GM12872 (cell line): ENCODE measurements at regions not wholly inside any gene's neighbourhood (a gene's known extent, or its start where the extent isn't known, plus 50 kb on each side); places are given as distances from the start of the nearest gene placed in this dataset.

Experiments
- CTCF ChIP-seq: IDR thresholded peaks from 3 replicates; pipeline ENCODE4 v1.5.1; 2011; ENCODE audit warnings: low read depth, mild to moderate bottlenecking, low read length, moderate library complexity; ENCODE audit not compliant: insufficient read depth

- no peak for TF ChIP-seq CTCF
These were observed 193.7 kb upstream of the FLRT2 start for GRCh38 chr14:85336257-85336656.

- TF ChIP-seq CTCF: no peak
These were observed 193.1 kb upstream of the FLRT2 start for GRCh38 chr14:85336817-85337216.

GRCh38 chr14:85338895-85339294, 191.0 kb upstream of the FLRT2 start:
- TF ChIP-seq CTCF: no peak

- TF ChIP-seq CTCF: no peak
These were observed 186.9 kb upstream of the FLRT2 start for GRCh38 chr14:85342858-85343607.

- no peak for TF ChIP-seq CTCF
These were observed 185.8 kb upstream of the FLRT2 start for GRCh38 chr14:85344171-85344570.

- no peak for TF ChIP-seq CTCF
These were observed 184.9 kb upstream of the FLRT2 start for GRCh38 chr14:85344847-85345570.

- TF ChIP-seq CTCF: no peak
These were observed 179.3 kb upstream of the FLRT2 start for GRCh38 chr14:85350667-85351066.
